ENCODE measurements at regions not wholly inside any gene's neighbourhood (a gene's known extent, or its start where the extent isn't known, plus 50 kb on each side); places are given as distances from the start of the nearest gene placed in this dataset.

DNA sequence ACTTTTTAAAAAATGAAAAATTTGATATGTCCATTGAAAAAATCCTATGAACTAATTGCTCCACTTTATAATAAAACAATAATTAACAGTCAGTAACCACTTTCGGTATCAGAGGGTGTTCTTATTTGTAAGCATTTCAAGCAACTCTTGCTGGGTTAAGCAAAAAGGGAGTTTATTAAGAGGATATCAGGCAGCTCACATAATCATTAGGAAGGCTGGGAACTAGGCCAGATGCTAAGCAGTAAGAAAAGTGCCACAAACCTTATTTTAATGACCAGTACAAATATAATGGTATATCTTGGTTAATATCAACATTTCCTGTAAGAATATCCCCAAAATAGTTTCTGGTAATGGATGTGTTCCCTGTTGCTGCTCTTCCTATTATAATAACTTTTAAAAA is 2618.3 kb upstream of the PCDH20 start:
- no peaks in the 10 kb centered on the region for H3K4me1 ChIP-seq (ENCODE audit: control insufficient read depth, insufficient read depth, low read length)
- H3K9me3 ChIP-seq (ENCODE audit: control insufficient read depth, insufficient read depth, low read length): no peaks in the 10 kb centered on the region
- H3K27ac ChIP-seq (ENCODE audit: low read length): no peak overlapping the region
- no peak overlapping the region for H3K4me3 ChIP-seq (ENCODE audit: low read length)
- no peak for DNase-seq (ENCODE audit: low read depth, low spot score)
- no CpG with 5 or more reads among the region's 1 CpG for WGBS (ENCODE audit: insufficient coverage, insufficient read length)
- H3K27me3 ChIP-seq (ENCODE audit: control insufficient read depth, insufficient read depth, low read length): no peaks in the 10 kb centered on the region
- H3K36me3 ChIP-seq (ENCODE audit: control insufficient read depth, insufficient read depth, low read length): no peaks in the 10 kb centered on the region

DNA sequence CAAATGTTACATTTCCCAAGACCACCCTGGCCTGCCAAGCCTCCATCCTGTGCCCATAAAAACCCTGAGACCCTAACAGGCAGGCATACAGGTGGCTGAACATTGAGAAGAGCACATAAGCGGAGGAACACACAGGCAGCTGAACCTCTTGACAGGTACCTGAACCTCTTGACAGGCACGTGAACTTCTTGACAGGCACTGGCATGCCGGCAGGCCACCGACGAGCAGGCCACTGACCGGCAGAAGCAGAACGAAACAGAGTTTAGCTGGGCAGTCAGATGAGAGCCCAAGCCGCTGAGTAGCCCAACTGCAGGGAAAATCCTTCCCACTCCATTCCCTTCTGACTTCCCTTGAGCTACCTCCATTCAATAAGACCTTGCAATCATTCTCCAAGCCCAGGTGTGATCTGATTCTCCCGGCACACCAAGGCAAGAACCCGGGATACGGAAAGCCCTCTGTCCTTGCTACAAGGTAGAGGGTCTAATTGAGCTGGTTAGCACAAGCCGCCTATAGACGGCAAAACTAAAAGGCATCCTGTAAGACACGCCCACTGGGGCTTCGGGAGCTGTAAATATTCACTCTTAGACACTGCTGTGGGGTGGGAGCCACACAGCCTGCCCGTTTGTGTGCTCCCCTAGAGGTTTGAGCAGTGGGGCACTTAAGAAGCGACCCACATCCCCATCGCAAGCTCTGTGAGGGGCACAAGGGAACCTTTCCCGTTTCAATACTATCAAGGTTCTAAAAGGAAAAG is 2613.9 kb upstream of the PCDH20 start:
- Histone ChIP-seq H3K27ac (ENCODE audit: low read length) (no peak overlapping the region), H3K9me3 (ENCODE audit: control insufficient read depth, insufficient read depth, low read length) (no peaks in the 10 kb centered on the region), H3K4me3 (ENCODE audit: low read length) (no peak overlapping the region), H3K27me3 (ENCODE audit: control insufficient read depth, insufficient read depth, low read length) (no peaks in the 10 kb centered on the region), H3K4me1 (ENCODE audit: control insufficient read depth, insufficient read depth, low read length) (no peaks in the 10 kb centered on the region), H3K36me3 (ENCODE audit: control insufficient read depth, insufficient read depth, low read length) (no peaks in the 10 kb centered on the region)
- DNase-seq (ENCODE audit: low read depth, low spot score): no peak
- no CpG with 5 or more reads among the region's 19 CpGs for WGBS (ENCODE audit: insufficient coverage, insufficient read length)

DNA sequence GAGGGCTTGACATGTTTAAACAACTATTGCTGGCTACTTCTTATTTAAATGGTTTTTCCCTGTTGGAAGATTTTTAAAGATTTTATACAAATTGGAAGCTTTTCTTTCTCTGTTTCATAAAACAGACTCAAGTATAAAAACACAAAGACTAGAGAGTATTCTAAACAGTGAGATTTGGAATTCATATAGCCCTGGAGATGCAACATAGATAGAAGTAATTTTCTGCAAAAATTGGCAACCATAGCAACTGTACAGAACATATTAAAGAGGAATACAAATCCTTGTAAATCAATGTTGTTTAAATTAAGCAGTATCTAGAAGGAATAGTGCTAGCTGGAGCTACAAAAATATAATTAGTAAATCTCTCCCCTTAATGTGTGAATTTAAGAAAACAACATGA is 2612.9 kb upstream of the PCDH20 start:
- Histone ChIP-seq H3K27ac (ENCODE audit: low read length) (no peak overlapping the region), H3K4me1 (ENCODE audit: control insufficient read depth, insufficient read depth, low read length) (no peaks in the 10 kb centered on the region), H3K27me3 (ENCODE audit: control insufficient read depth, insufficient read depth, low read length) (no peaks in the 10 kb centered on the region), H3K9me3 (ENCODE audit: control insufficient read depth, insufficient read depth, low read length) (no peaks in the 10 kb centered on the region), H3K4me3 (ENCODE audit: low read length) (no peak overlapping the region), H3K36me3 (ENCODE audit: control insufficient read depth, insufficient read depth, low read length) (no peaks in the 10 kb centered on the region)
- DNase-seq (ENCODE audit: low read depth, low spot score): no peak

DNA sequence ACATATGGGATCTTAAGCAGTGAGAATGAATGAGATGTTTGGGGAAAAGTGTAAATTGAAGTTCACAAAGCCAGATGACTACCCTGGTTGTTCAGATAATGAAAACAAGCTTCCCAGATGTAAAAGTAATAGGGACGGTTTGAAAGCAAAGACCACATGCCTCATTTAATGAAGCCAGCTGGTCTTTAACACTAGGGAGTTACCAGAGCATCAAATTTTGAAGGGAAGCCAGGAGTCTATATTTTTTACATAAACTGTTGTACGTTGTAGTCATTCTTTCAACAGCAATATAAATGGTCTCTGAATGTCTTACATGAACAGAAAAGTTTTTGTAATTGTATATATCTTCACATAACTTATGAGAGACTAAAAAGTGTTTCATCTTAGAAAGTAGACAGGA is 2604.5 kb upstream of the PCDH20 start:
- no CpG with 5 or more reads among the region's 2 CpGs for WGBS (ENCODE audit: insufficient coverage, insufficient read length)
- Histone ChIP-seq H3K9me3 (ENCODE audit: control insufficient read depth, insufficient read depth, low read length) (no peaks in the 10 kb centered on the region), H3K36me3 (ENCODE audit: control insufficient read depth, insufficient read depth, low read length) (no peaks in the 10 kb centered on the region), H3K27me3 (ENCODE audit: control insufficient read depth, insufficient read depth, low read length) (no peaks in the 10 kb centered on the region), H3K27ac (ENCODE audit: low read length) (no peak overlapping the region), H3K4me1 (ENCODE audit: control insufficient read depth, insufficient read depth, low read length) (no peaks in the 10 kb centered on the region), H3K4me3 (ENCODE audit: low read length) (no peak overlapping the region)
- DNase-seq (ENCODE audit: low read depth, low spot score): no peak

DNA sequence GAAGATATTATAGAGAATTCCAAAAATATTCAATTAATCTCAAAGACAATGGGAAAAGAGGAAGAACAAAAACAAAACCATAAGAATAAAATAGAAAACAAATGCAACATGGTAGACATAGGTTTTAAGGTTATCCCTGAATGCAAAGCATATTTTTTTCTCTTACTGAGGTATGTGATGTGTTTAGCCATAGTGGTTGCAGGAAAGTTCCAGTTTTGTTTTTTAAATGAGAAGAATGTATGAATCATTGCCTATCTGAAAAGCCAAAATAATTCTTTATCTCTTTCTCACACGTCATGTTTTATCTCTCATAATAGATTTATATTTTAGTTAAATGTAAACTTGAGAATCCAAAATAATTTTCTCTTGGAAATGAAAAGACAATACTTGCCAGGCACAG is 2591.7 kb upstream of the PCDH20 start:
- Histone ChIP-seq H3K27me3 (ENCODE audit: control insufficient read depth, insufficient read depth, low read length) (no peaks in the 10 kb centered on the region), H3K27ac (ENCODE audit: low read length) (no peak overlapping the region), H3K4me3 (ENCODE audit: low read length) (no peak overlapping the region), H3K4me1 (ENCODE audit: control insufficient read depth, insufficient read depth, low read length) (no peaks in the 10 kb centered on the region), H3K9me3 (ENCODE audit: control insufficient read depth, insufficient read depth, low read length) (no peaks in the 10 kb centered on the region), H3K36me3 (ENCODE audit: control insufficient read depth, insufficient read depth, low read length) (no peaks in the 10 kb centered on the region)
- no peak for DNase-seq (ENCODE audit: low read depth, low spot score)
- WGBS (ENCODE audit: insufficient coverage, insufficient read length): no CpG with 5 or more reads among the region's 1 CpG

DNA sequence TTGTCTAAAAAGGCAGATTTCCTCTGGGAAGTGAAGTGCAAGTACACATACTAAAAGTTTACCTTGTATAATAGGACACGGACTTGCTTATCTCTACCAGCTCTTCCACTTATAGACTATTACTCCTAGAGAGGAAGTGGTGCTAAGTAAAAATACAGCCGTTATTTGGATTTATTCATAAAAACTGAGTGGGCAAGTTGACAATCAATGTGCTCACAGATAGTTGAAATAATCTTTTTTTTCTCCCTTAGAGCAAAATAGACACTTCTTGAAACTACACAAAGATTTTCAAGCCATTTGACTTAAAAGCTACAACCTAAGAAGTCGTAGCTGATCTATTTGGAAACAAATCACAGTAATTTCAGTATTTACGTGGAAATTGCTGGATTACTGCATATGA is 2584.7 kb upstream of the PCDH20 start:
- no peak for DNase-seq (ENCODE audit: low read depth, low spot score)
- Histone ChIP-seq H3K27me3 (ENCODE audit: control insufficient read depth, insufficient read depth, low read length) (no peaks in the 10 kb centered on the region), H3K36me3 (ENCODE audit: control insufficient read depth, insufficient read depth, low read length) (no peaks in the 10 kb centered on the region), H3K27ac (ENCODE audit: low read length) (no peak overlapping the region), H3K4me1 (ENCODE audit: control insufficient read depth, insufficient read depth, low read length) (no peaks in the 10 kb centered on the region), H3K9me3 (ENCODE audit: control insufficient read depth, insufficient read depth, low read length) (no peaks in the 10 kb centered on the region), H3K4me3 (ENCODE audit: low read length) (no peak overlapping the region)
- WGBS (ENCODE audit: insufficient coverage, insufficient read length): no CpG with 5 or more reads among the region's 4 CpGs

DNA sequence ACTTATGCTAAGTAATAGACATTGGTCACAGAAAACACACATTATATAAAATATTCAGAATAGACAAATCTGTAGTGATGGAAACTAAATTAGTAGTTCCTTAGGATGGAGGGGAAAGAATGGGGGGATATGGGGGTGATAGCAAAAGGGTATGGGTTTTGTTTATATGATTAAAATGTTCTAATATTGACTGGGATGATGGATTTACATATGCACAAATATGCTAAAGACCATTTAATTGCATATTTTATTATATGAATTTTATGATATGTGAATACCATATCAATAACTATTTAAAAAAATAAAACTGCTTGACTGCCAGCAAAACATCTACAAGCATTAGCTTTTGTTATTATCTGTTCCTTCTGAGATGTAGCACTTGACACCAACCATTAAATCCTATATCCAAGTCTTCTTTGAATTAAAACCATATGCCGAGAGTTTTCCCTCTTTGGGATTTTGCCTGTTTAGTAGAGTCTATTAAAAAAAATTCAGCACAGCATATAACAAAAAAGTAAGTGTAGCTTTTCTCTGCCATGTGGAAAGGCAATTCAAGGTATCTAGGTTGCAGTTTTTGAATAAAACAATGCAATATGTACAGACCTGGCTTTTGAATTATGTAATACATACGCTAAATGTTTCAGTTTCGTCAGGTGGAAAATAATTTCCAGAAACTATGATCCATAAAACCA is 2584.1 kb upstream of the PCDH20 start:
- Histone ChIP-seq H3K4me1 (ENCODE audit: control insufficient read depth, insufficient read depth, low read length) (no peaks in the 10 kb centered on the region), H3K4me3 (ENCODE audit: low read length) (no peak overlapping the region), H3K36me3 (ENCODE audit: control insufficient read depth, insufficient read depth, low read length) (no peaks in the 10 kb centered on the region), H3K27me3 (ENCODE audit: control insufficient read depth, insufficient read depth, low read length) (no peaks in the 10 kb centered on the region), H3K9me3 (ENCODE audit: control insufficient read depth, insufficient read depth, low read length) (no peaks in the 10 kb centered on the region), H3K27ac (ENCODE audit: low read length) (no peak overlapping the region)
- DNase-seq (ENCODE audit: low read depth, low spot score): no peak
- no CpG with 5 or more reads among the region's 3 CpGs for WGBS (ENCODE audit: insufficient coverage, insufficient read length)

DNA sequence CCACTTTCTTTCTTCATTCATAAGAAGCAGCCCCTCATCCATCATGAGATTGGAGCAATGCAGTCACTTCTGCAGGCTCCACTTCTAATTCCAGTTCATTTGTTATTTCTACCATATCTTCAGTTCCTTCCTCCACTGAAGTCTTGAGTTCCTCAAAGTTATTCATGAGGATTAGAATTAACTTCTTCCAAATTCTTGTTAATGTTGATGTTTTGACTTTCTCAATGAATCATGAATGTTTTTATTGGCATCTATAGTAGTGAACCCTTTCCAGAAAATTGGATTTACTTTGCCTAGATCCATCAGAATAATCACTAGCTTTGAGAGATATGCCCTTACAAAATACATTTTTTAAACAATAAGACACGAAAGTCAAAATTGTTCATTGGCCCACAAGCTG is 2567.7 kb upstream of the PCDH20 start:
- Histone ChIP-seq H3K4me1 (ENCODE audit: control insufficient read depth, insufficient read depth, low read length) (no peaks in the 10 kb centered on the region; the same call in 1 of the 2 replicates), H3K27me3 (ENCODE audit: control insufficient read depth, insufficient read depth, low read length) (no peaks in the 10 kb centered on the region), H3K27ac (ENCODE audit: low read length) (no peak overlapping the region), H3K36me3 (ENCODE audit: control insufficient read depth, insufficient read depth, low read length) (no peaks in the 10 kb centered on the region), H3K9me3 (ENCODE audit: control insufficient read depth, insufficient read depth, low read length) (no peaks in the 10 kb centered on the region), H3K4me3 (ENCODE audit: low read length) (no peak overlapping the region)
- no CpG with 5 or more reads among the region's 1 CpG for WGBS (ENCODE audit: insufficient coverage, insufficient read length)
- DNase-seq (ENCODE audit: low read depth, low spot score): no peak

DNA sequence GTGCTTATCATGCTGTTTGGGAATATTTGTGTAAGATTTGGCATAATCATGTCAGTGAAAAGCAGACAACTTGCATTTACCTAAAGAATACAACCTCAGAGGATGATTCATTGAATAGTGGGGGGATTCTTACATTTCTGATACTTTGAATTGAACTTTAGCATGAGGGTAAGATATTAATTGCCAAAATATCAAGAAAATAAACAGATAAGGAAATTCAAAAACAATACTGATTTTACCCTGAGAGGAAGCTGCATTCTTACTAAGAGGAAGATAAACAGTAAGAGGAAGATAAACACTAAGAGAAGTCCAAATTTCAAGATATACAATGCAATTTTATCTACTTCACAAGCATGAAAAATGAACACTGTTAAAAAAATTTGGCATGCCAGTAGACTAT is 2564.3 kb upstream of the PCDH20 start:
- Histone ChIP-seq H3K27ac (ENCODE audit: low read length) (no peak overlapping the region), H3K4me1 (ENCODE audit: control insufficient read depth, insufficient read depth, low read length) (no peaks in the 10 kb centered on the region; the same call in 1 of the 2 replicates), H3K27me3 (ENCODE audit: control insufficient read depth, insufficient read depth, low read length) (no peaks in the 10 kb centered on the region), H3K4me3 (ENCODE audit: low read length) (no peak overlapping the region), H3K9me3 (ENCODE audit: control insufficient read depth, insufficient read depth, low read length) (no peaks in the 10 kb centered on the region), H3K36me3 (ENCODE audit: control insufficient read depth, insufficient read depth, low read length) (no peaks in the 10 kb centered on the region)
- no peak for DNase-seq (ENCODE audit: low read depth, low spot score)

DNA sequence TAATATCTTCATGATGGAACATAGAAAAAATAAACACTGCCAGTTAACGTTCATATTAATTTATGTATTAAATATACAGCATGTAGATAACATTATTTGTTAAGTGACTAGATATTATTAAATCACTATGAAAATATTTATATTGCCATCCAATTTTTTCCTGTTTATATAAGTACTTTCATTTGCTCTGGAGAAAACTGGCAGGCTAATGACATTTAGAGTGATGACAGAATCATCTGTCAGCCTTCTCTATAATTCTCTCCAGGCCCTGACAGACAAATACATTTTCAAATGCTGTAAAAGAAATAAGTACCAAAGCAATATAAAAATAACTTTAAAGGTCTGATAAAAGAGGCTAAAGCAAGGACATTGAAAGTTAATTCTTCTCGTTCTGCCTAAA is 2556.7 kb upstream of the PCDH20 start:
- no peak overlapping the region for H3K27ac ChIP-seq (ENCODE audit: low read length)
- H3K4me1 ChIP-seq (ENCODE audit: control insufficient read depth, insufficient read depth, low read length): no peaks in the 10 kb centered on the region
- H3K4me3 ChIP-seq (ENCODE audit: low read length): no peak overlapping the region
- H3K27me3 ChIP-seq (ENCODE audit: control insufficient read depth, insufficient read depth, low read length): no peaks in the 10 kb centered on the region
- H3K36me3 ChIP-seq (ENCODE audit: control insufficient read depth, insufficient read depth, low read length): no peaks in the 10 kb centered on the region
- H3K9me3 ChIP-seq (ENCODE audit: control insufficient read depth, insufficient read depth, low read length): no peaks in the 10 kb centered on the region
- DNase-seq (ENCODE audit: low read depth, low spot score): no peak
- WGBS (ENCODE audit: insufficient coverage, insufficient read length): no CpG with 5 or more reads among the region's 2 CpGs

DNA sequence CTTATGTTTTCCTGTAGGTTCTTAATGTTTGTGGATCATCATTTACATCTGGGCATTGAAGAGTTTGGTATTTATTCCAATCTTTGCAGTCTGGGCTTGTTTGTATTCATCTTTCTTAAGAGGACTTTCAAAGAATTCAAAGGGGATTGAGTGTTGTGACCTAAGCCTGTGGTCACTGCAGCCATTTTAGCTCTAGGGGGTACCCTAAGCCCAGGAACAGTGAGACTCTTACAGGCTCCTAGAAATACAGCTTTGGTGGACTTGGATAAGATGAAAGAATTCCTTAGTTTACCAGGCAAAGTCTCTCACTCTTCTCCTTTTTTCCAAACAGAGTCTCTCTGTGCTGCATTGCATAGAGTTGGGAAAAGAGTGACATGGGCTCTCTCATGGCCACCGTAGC is 2539.0 kb upstream of the PCDH20 start:
- WGBS (ENCODE audit: insufficient coverage, insufficient read length): no CpG with 5 or more reads among the region's 1 CpG
- no peaks in the 10 kb centered on the region for H3K4me1 ChIP-seq (ENCODE audit: control insufficient read depth, insufficient read depth, low read length)
- peak; percentile 4 for DNase-seq (ENCODE audit: low read depth, low spot score)

More for the DNA sequence above, 2539.0 kb upstream of the PCDH20 start:
- no peak overlapping the region for H3K27ac ChIP-seq (ENCODE audit: low read length)
- H3K27me3 ChIP-seq (ENCODE audit: control insufficient read depth, insufficient read depth, low read length): no peaks in the 10 kb centered on the region
- H3K36me3 ChIP-seq (ENCODE audit: control insufficient read depth, insufficient read depth, low read length): no peaks in the 10 kb centered on the region
- no peak overlapping the region for H3K4me3 ChIP-seq (ENCODE audit: low read length)
- no peaks in the 10 kb centered on the region for H3K9me3 ChIP-seq (ENCODE audit: control insufficient read depth, insufficient read depth, low read length)

Data from iPS DF 6.9 (cell line).